ENCODE measurements at regions not wholly inside any gene's neighbourhood (a gene's known extent, or its start where the extent isn't known, plus 50 kb on each side); places are given as distances from the start of the nearest gene placed in this dataset.

- TF ChIP-seq CTCF (conservative IDR thresholded peaks at IDR 0.05; ENCODE audit: low read depth, low read length): no peak
- TF ChIP-seq EZH2 (IDR thresholded peaks at IDR 0.05; ENCODE audit: low read length, unreplicated experiment): no peak
- no peak for TF ChIP-seq EZH2phosphoT487 (IDR thresholded peaks at IDR 0.05; ENCODE audit: borderline replicate concordance, low read length)
These were observed 724.0 kb upstream of the LINC00305 start for GRCh38 chr18:64872710-64873458.

Data from PC-3 (cell line).